Fibroblast of pulmonary artery (primary cell): ENCODE measurements at regions not wholly inside any gene's neighbourhood (a gene's known extent, or its start where the extent isn't known, plus 50 kb on each side); places are given as distances from the start of the nearest gene placed in this dataset.

Source experiments
- DNase-seq: peaks from one replicate; pipeline ENCODE4 v3.0.0-alpha.2; 2010; ENCODE audit warnings: low read depth
- H3K4me3 ChIP-seq: replicated peaks from 2 replicates; pipeline ENCODE4 v1.5.1; 2011; ENCODE audit warnings: low read depth, mild to moderate bottlenecking, control low read depth, low read length, moderate library complexity
- TF ChIP-seq, protein P1 (sequence below): IDR thresholded peaks from 2 replicates; pipeline ENCODE4 v1.5.1; 2011; ENCODE audit warnings: mild to moderate bottlenecking, control low read depth, low read length, inconsistent platforms; ENCODE audit errors: missing control alignments

DNA sequence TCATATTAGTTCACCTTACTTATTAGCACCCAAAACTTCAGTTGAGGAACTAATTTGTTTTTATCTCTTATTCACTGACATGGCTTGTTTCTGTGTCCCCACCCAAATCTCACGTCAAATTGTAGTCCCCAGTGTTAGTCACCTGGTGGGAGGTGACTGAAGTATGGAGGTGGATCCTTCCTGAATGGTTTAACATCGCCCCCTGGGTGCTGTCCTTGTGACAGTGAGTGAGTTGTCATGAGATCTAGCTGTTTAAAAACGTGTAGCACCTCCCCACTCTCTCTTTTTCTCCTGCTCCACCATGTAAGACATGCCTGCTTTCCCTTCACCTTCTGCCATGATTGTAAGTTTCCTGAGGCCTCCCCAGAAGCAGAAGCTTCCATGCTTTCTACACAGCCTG lies 75.0 kb upstream of the HECTD2 start:
- no peak overlapping the region for H3K4me3 ChIP-seq
- TF ChIP-seq, protein P1, sequence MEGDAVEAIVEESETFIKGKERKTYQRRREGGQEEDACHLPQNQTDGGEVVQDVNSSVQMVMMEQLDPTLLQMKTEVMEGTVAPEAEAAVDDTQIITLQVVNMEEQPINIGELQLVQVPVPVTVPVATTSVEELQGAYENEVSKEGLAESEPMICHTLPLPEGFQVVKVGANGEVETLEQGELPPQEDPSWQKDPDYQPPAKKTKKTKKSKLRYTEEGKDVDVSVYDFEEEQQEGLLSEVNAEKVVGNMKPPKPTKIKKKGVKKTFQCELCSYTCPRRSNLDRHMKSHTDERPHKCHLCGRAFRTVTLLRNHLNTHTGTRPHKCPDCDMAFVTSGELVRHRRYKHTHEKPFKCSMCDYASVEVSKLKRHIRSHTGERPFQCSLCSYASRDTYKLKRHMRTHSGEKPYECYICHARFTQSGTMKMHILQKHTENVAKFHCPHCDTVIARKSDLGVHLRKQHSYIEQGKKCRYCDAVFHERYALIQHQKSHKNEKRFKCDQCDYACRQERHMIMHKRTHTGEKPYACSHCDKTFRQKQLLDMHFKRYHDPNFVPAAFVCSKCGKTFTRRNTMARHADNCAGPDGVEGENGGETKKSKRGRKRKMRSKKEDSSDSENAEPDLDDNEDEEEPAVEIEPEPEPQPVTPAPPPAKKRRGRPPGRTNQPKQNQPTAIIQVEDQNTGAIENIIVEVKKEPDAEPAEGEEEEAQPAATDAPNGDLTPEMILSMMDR, result no peak
- no peak for DNase-seq

DNA sequence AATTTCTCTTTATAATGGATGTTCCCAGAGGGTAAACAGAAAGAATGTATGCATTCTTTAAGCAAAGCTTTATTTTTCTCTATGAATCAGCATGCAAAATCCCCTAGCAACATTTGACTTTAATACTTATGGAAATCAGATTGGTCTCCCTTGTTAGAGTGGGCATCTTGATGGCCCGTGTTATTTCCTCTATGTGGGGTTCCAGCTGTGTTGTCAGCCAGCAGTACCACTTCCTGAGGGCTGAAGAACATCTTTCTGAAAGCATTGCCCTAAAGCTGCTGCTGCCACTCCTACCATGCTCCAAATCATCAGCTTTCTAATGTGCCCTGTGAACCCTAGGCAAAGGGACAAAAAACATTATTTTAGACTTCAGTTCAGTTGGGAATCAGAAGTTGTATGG lies 70.4 kb upstream of the HECTD2 start:
- no peak overlapping the region for H3K4me3 ChIP-seq
- TF ChIP-seq, protein P1, result no peak
- no peak for DNase-seq

DNA sequence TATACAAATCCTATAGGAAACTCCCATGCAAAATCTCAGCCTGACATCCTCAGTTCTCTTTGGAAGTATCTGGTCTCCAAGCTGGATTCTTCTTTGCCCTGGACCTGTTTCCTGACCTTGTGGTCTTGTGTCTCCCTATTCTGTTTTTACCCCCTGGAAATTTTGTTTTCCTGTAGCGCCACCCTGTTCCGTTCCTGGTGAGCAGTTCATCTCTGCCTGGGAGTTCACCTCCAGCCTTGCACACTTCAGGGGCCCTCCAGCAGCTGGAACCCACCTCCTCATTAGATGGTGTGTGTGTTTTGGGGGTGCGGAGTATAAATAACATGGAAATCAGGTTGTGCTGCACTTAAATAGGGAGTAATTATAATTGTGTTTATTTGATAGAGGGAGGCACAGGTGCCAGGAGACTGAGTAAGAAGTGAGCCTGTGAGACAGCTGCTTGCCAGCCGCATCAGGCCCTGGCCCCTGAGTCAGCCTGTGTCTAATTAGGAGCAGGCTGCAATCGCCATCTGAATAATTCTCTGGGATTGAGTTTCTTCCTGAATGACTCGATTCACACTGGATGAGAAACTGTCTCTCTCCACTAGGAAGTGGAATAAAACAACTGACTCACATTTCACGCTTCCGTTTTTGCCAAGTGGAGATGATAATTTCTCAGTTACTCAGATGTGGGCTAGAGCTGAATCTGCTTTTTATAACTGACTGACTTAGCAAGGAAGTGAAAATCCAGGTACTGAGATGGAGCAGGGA lies 69.4 kb upstream of the HECTD2 start:
- H3K4me3 ChIP-seq, result no peak overlapping the region
- peak; percentile 77 for DNase-seq

DNA sequence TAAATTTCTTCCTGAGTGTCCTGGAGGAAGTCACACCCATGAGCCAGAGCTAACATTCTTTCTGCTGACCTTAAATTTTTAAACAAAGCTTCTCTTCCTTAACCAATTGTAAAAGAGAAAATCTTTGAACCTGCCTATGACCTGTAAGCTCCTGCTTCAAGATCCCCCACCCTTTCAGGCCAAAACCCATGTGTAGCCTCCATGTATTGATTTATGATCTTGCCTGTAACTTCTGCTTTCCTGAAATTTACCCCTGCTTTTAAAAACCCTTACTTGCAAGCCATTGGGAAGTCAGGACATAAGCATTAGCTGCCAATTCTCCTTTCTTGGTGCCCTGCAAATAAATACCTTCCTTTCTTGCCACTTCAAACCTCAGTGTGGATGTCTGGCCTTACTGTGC lies 68.5 kb upstream of the HECTD2 start:
- TF ChIP-seq, protein P1, result no peak
- no peak overlapping the region for H3K4me3 ChIP-seq

More for the DNA sequence above, 69.4 kb upstream of the HECTD2 start:
- TF ChIP-seq, protein P1, result no peak

DNA sequence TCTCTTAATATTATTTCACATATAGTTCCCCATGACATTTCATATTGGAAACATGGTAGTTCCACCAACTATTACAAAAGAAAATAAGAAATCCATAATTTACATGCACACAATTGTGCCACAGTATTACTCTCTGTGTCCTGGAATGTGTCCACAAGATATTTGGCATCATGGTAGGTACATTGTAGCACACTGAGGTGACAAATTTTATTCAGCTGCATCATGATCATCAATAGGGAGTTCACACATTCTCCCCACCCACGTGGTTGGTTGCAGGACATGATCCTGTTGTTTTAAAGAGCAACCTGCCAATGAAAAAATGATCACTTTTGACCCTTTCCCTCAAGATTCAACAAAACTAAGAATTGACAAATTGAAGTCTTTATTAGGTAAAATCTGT lies 67.1 kb upstream of the HECTD2 start:
- DNase-seq, result no peak
- TF ChIP-seq, protein P1, result no peak

More for the DNA sequence above, 68.5 kb upstream of the HECTD2 start:
- DNase-seq, result no peak

DNA sequence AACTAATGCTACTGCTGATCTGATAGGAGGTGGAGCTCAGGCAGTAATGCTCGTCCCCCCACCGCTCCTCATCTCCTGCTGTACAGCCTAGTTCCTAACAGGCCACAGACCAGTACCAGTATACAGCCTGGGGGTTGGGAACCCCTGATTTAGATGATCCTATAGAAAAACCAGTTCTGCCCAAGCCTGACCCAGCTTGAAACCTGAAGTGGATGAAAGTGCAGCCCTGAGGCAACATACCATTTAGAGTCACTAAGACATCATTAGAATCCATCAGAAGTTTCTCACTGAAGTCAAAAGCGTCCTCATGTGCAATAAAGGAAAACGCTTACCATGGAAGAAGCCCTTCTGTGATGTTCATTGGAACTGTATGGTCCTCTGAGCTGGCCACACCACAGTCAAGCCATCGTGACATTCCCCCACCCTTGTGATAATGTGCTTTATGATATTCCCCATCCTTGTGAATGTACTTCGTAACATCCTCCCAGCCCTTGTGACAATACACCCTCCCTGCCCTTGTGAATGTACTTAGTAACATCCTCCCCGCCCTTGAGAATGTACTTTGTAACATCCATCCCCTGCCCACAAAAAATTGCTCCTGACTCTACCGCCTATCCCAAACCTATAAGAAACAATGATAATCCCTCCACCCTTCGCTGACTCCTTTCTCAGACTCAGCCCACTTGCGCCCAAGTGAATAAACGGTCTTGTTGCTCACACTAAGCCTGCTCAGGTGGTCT lies 65.9 kb upstream of the HECTD2 start:
- H3K4me3 ChIP-seq, result no peak overlapping the region
- TF ChIP-seq, protein P1, result no peak
- DNase-seq, result no peak

More for the DNA sequence above, 67.1 kb upstream of the HECTD2 start:
- no peak overlapping the region for H3K4me3 ChIP-seq
